GM20431 (cell line): ENCODE measurements at regions not wholly inside any gene's neighbourhood (a gene's known extent, or its start where the extent isn't known, plus 50 kb on each side); places are given as distances from the start of the nearest gene placed in this dataset.

Experiments
- in situ Hi-C: fragments of 300-500 bp; cut with MseI, MboI; formaldehyde crosslinking; loops from one replicate; pipeline ENCODE4 v1.15.0; 2020; ENCODE audit warnings: low sequenced_read_pairs; ENCODE audit not compliant: unreplicated experiment

DNA sequence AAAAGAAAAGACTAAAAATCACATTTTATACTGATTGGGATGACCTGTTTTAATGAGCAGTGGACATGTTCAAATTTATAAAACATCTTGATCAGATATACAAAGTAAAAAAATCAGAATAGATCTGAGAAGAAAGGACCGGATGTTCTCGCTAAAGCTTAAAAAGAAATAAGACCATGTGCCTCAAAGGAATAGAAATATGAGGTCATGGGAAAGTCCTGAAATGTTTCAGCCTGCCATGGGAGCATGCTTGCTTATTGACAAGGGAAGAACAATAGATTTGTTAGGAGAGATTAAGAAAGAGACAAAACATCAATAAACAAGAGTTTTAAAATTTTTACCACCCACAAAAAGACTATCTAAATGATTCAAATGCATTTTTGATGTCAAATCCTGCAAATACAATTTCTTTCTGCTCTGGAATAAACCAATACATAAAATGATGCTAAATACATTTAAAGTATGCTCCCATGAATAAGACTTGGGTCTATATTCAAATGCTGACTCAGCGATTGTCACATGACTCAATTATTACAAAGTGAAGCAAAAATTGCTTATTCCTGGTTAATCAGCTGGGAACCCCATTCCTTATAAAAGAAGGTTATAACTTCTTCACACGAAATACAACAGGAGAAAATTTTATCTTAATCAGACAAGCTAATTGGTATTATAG is 633.9 kb upstream of the PKDCC start:
- in situ Hi-C loops = loop anchor here (25.0 kb wide), 1 partner anchor 373 kb away; no protein-coding TSS in a partner anchor

DNA sequence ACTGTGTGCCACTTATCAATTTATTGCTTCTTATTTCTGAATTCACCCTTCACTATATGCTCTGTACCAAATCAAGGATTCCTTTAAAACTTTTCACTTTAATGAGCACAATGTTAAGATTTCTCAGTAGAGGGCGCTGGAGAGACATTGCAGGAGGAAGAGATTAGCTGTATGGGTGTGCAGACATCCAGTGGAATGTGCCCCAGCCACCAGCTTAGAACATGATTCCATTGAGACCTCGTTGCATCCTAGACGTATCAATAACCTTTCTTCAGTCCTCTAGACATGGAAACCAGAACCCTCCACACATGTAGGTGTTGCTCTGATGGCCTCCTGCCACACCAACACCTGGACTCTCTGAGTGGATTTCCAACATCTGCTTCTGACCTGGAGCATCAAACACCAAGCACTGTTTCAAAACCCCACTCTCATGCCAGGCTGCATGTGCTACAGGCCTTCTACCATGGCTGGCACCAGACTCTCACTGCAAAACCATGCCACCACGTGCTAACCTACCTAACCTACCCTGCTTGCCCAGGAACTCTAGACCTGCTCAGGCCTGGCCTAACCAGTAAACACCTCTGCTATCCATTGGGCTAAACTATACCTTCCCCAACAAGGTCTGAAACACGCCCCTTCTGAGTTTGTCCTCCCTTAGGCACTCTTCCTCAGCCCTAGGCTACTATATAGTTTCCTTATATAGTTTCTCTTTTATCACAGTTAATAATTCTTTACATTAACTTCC is 633.2 kb upstream of the PKDCC start:
- in situ Hi-C loops = loop anchor here (25.0 kb wide), 1 partner anchor 373 kb away; no protein-coding TSS in a partner anchor

DNA sequence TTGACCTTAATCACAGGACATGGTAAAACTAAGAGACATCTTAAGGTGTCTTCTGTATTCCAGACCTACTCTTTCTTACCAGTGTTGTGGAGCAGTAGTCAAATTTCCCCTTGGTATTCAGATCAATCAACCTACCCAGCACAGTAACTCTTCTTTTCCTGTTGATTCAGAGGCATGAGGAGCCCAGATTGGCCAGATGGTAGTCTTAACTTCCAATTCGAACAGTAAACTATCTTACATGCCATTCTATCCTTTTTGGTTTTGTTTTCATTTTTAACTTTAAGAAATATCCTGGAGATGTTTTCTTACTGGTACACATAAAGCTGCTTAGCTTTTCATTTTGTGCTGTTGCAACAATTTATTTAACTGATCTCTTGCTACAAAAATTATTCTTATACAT is 630.3 kb upstream of the PKDCC start:
- in situ Hi-C loops = loop anchor here (25.0 kb wide), 1 partner anchor 370 kb away; no protein-coding TSS in a partner anchor

DNA sequence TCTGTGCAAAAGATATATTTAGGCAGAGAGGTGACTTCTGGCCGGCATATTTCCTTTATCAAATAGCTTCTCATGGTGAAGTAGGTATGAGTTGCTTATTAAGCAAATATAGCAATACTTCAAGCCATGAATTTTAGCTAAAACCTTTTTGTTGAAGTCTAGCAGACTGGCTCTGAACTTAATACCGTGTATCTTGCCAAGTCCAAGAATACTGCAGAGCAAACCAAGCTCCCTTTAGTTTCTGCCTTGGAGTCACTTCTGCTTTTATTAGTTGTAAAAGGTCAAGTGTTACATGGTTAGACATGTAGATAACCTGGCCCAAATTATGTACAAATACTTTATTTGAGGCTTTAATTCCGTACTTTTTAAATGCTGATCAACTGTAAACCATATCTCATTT is 627.6 kb upstream of the PKDCC start:
- in situ Hi-C loops = loop anchor here (25.0 kb wide), 1 partner anchor 367 kb away; no protein-coding TSS in a partner anchor

DNA sequence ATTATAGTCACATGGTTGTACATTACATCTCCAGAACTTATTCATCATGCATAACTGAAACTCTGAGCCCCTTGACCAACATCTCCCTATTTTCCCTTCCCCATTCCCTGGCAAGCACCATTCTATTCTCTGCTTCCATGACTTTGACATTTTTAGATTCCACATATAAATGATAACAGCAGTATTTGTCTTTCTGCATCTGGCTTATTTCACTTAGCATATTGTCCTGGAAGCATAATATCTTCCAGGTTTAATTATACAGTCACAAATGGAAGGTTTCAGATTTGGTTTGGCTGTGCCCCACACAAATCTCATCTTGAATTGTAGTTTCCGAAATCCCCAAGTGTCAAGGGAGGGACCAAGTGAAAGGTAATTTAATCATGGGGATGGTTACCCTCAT is 626.9 kb upstream of the PKDCC start:
- in situ Hi-C loops = loop anchor here (25.0 kb wide), 1 partner anchor 366 kb away; no protein-coding TSS in a partner anchor

DNA sequence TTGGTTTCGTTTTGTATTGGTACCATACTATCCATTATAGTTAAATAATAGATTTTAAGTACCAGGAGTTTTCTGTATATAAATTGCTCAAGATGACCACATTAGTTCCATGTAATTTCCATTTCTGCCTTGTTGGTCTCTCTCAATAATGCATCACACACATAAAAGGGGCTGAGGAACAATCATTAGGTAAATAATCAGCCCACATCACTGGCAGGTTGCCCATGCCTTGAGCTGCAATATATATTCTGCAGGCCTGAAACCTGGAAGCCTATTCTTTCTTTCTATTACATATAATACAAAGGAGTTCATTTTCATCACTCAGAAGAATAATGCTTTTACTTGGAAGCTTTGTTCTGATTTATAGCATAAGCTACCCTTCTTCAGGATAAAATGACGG is 616.1 kb upstream of the PKDCC start:
- in situ Hi-C loops = no loop called here

DNA sequence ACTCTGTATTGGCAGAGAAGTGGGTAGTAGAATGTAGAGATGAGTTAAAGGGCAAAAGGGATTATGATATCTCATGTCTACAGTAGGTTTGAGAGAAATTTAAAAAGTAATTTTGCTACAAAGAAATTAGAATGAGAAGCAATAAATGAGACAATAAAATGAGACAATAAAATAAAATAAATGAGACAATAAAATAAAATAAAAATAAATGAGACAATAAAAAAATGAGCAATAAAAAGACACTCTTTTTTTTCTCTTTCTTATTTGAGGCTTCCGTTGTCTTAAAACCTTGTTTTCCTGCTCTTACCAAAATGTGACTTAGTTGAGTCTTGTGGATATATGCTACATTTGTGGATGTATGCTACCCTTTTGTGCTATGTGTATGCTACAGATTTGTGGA is 615.4 kb upstream of the PKDCC start:
- in situ Hi-C loops = no loop called here

DNA sequence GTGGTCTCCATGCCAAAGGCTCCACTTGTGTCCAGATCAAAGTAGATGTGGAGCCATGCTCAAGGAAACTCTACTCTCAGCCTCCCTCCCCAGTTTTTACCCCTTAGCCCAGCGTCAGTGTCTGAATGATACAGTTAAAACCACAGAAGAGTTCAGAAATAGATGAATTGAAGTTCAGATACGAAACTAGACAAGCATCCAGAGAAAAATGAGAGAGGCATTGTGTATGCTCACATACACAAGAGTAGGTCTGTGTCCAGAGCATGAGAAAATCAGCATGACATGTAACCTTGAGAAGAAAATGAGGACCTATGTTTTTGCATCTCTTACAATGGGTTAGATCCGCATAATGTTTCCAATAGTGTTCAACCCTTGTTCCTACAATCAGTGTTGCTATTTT is 612.8 kb upstream of the PKDCC start:
- in situ Hi-C loops = no loop called here

DNA sequence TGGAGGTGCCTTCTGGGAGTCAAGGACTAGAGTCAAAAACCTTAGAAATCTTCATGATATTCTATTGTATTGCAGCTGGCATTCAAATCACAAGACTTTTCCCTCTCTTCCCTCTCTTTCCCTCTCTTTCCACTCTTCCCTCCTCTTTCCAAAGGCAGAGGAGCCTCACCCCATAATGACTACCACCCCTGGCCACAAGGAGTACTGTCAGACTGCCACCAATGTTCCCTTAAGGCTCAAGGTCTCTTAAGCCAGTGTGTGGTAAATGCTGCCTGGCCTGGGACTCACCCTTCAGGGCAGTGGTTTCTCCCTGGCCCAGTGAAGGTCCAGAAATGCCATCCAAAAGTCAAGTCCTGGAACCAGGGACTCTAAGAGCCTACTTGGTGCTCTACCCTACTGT is 605.9 kb upstream of the PKDCC start:
- in situ Hi-C loops = no loop called here

DNA sequence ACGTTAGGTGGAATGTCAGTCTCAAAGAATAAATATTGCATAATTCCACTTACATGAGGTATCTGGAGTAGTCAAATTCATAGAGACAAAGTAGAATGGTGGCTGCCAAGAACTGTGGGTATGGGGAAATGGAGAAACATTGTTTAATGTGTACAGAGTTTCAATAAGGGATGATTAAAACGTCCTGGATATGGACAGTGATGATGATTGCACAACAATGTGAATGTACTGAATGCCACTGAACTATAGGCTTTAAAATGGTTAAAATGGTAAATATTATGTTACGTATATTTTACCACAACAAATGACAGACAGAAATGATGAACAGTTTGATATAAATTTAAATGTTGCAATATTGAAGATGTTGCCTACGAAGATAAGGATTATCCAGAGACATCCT is 602.0 kb upstream of the PKDCC start:
- in situ Hi-C loops = no loop called here

DNA sequence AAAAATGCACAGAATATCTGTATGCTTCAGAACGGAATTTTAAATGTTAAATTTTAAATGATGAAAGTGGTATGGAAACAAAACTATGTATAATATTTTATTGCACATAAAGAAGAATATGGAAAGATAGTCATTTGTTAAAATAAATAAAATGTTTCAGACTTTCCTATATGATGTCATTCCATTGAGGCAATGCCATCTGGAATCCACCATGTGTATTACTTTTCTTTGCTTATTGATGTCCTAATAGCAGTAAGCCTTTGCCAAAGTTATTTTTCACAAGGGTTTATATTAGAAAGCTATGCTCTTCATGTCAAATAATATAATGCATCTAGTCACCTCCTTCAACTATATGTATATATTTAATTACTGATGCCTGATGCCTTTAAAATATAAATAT is 601.6 kb upstream of the PKDCC start:
- in situ Hi-C loops = no loop called here

DNA sequence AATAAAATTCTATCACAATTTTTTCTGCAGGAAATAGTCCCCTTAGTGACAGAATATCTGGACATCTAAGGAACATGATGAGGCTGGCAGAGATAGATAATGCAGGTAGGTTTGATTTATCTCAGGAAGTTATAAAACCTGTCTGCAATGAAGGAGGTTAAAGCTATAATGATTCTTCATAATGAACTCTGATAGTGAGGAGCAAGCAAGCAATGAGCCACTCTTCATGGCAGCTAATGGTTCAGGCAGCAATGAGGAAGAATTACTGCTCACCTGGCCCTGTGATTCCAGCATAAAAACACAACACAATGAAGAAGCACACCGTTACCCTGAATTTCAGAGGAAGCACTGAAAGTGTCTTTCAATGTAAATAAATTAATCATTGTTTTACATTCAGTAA is 599.6 kb upstream of the PKDCC start:
- in situ Hi-C loops = no loop called here

DNA sequence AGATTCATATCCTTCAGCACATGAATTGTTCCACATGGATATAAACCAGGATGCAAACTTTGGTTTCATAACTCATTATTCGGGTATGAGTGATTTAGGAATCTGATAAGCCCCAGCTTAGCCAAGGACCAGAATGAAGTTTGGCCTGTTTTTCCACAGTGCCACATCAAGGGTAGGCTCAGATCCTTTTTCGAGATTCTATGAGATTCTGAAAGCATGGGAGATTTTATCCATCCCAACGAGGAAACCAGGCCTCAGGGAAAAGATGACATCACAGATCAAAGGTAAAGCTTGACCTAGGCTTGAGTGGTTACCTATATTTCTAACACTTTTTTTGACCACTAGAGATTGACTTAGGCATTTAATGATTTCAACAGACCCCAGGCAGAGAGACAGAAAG is 590.8 kb upstream of the PKDCC start:
- in situ Hi-C loops = no loop called here

DNA sequence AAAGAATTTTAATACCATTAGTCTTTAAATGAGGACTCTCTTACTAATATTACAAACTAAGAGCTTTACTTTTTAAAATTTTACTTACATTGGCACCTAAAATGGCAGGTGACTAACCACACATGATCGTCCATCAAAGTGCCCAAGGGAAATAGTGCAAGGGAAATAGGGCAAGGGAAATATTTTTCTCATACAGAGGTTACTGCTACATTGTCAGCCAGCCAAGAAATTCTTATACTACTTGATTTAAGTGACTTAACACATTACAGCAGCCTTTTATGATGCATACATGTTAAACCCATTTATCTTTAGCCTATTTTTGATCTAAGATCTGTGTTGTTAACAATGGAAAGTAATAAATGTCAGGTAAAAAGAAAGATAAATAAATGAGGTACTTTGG is 587.2 kb upstream of the PKDCC start:
- in situ Hi-C loops = no loop called here

DNA sequence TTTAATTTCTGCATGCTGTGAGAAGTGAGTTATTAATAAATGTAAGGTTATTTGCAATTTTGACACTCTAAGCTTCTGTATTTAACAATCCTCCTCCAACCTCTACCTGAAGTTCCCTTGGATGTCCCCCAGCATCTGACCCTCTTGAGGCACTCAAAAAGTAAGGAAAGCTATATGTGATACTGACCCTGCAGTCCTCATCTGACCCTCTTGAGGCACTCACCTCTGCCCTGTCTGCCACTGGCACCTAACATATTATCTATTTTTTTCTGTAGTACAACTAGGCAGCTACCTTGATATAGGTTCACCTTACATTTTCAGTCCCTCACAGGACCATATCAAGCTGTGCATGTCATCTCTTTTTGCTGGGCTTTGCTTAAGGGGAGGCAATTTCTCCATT is 583.4 kb upstream of the PKDCC start:
- in situ Hi-C loops = no loop called here

DNA sequence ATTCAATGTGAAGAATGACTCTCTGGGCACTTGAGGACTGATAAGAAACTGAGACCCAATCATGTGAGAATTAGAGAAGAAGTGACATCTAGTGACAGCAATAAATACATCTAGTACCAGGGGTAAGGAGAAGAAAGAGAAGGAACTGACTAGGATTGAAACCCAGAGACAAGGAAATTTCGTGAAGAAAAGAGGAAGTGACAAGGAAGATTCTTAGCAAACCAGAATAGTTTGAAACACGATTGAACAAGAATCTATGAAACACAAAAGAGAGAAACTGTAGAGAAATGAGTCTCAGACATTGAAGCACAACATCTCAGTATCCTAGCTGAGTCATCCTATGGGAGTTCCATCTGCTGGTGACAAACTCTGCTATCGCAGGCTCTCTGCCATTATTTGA is 571.9 kb upstream of the PKDCC start:
- in situ Hi-C loops = no loop called here

DNA sequence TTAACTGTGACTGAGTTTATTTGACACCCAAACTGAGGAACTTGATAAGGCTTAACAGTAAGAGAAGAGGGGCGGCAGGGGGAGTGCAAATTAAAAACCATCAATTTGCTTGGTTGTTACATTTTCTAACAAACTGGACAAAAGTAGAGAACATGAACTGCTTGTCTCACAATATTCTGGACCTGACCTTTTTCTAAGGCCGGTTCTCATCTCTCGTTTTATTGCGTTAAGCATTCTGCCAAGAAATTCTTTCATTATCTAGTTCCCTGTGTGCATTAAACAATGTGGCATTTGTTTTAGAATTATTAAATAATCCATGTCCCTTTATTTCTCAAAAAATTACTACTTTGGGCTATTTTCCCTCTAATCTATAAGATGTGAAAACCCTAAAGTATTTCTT is 565.2 kb upstream of the PKDCC start:
- in situ Hi-C loops = no loop called here

DNA sequence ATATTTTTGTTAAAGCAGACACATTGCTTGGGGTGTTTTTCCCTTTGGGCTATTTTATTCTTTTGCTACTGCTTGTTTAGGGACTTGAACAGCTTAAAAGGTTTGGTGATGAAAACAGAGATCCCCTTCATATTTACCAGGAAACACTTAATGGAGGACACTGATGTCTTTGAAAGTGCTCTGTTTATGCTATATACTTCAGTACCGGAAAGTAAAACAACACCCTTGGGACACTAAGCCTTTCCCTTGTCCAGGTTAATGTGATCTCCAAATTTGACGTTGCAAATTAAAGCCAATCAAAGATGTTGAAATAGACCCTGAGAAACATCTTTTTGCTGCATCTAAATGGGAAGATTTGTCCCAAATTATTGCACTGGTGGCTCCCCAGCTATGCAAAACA is 564.6 kb upstream of the PKDCC start:
- in situ Hi-C loops = no loop called here

DNA sequence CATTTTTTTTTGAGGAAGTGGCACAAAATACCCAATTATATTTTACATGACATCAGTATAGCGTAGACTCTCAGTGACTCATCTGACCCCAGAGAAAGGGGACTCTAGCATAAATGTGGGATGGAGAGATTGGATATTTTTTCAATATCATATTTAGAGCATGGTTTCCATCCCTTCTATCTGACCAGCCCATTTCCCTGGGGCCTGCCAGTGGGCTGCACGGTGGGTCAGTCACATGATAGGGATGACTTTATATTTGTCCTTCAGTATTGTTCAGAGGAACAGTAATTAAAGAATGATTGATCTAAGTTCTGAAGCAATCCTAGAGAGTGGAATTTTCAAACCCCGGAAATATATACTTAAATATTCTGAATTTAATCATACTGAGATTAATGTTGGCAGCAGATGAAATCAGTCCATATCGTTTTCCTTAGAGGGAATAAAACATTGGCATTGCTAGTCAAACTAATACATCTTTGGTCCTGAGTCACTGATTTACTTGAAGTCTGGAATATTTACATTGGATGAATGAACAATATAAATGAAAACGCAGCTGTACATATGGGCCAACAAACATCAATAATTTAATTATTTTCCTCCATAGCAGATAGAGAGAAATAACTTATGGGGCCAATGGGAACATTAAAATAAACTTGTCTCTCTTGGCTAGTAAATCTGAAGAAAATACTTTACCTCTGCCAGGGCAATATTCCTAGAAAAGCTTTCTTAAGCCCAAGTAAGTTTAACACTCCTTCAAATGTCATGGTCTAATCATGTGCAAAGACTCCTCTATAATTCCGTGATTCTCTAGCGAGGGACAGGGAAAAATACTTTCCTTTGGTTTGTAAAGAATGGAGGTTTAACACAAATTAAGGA is 563.6 kb upstream of the PKDCC start:
- in situ Hi-C loops = no loop called here

DNA sequence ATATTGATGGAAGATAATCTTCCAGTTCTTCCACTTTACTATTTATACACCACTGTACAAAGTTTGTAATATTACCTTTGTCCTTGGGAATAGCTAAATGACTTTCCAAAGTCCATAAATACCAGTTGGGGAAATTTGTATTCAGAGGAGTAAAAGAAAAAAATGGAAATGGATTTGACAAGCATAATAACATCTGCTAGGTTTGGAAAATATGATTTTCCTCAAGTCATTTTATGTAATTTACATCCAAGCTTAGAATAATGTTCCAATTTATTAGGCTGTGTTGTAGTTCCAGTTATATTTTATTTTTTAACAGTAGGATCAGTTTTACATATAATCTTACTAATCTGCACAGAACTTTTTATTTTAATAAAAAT is 563.0 kb upstream of the PKDCC start:
- in situ Hi-C loops = no loop called here

DNA sequence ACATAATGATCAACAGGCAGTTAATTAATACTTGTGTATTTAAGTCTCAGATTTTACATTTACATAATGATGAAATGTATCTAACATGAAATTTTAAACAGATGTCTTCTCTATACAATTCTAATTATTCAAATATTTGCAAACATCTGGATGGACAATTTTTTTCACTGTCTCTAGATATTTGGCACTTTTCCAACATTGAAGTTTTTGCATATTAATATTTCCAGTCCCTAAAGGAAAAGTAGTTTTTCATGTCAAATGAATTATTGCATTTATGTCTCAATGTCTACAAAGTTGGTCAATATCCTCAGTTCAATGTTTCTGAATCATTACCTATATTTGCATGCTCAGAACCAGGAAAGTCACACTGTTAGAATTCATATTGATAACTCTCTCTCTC is 560.9 kb upstream of the PKDCC start:
- in situ Hi-C loops = no loop called here
